HEK293T (cell line): ENCODE measurements at regions not wholly inside any gene's neighbourhood (a gene's known extent, or its start where the extent isn't known, plus 50 kb on each side); places are given as distances from the start of the nearest gene placed in this dataset.
"Not testable (repeated sequence)": the region's sequence is repeated elsewhere in the genome, so short reads cannot be mapped to it uniquely, and the experiment has no call there.

Source experiments
- CTCF ChIA-PET: fragments of 350-600 bp; formaldehyde crosslinking; extraction: SDS; loops from one replicate; lab custom pipeline; 2021; ENCODE audit warnings: antibody characterized with exemption, inconsistent platforms; lab: Yijun Ruan, JAX
- POLR2A ChIA-PET: fragments of 350-600 bp; formaldehyde crosslinking; extraction: SDS; loops from one replicate; lab custom pipeline; 2020; ENCODE audit warnings: antibody characterized with exemption, inconsistent platforms; lab: Yijun Ruan, JAX
- DNase-seq: peaks from one replicate; pipeline ENCODE4 v3.0.0; 2012; ENCODE audit warnings: mixed read lengths; ENCODE audit errors: extremely low spot score
- ARNT ChIP-seq: fragments of 450-650 bp; IDR thresholded peaks from 2 replicates; pipeline ENCODE4 v1.6.1; 2017; ENCODE audit warnings: mild to moderate bottlenecking
- BHLHE40 ChIP-seq: fragments of 450-650 bp; IDR thresholded peaks from 2 replicates; pipeline ENCODE4 v1.6.1; 2016; ENCODE audit warnings: mild to moderate bottlenecking, moderate library complexity, borderline replicate concordance
- CTBP1 ChIP-seq: fragments of 450-650 bp; IDR thresholded peaks from 2 replicates; pipeline ENCODE4 v1.6.1; 2016; ENCODE audit warnings: borderline replicate concordance
- ELF4 ChIP-seq: fragments of 450-650 bp; IDR thresholded peaks from 2 replicates; pipeline ENCODE4 v1.6.1; 2017; ENCODE audit warnings: antibody characterized with exemption
- FOXA1 ChIP-seq: fragments of 450-650 bp; IDR thresholded peaks from 2 replicates; pipeline ENCODE4 v1.6.1; 2016; ENCODE audit warnings: mild to moderate bottlenecking
- FOXK2 ChIP-seq: fragments of 450-650 bp; IDR thresholded peaks from 2 replicates; pipeline ENCODE4 v1.6.1; 2016; ENCODE audit warnings: mild to moderate bottlenecking
- FOXM1 ChIP-seq: fragments of 450-650 bp; IDR thresholded peaks from 2 replicates; pipeline ENCODE4 v1.6.1; 2017; ENCODE audit warnings: mild to moderate bottlenecking, borderline replicate concordance
- HDGF ChIP-seq: fragments of 450-650 bp; IDR thresholded peaks from 2 replicates; pipeline ENCODE4 v1.6.1; 2017; ENCODE audit warnings: antibody characterized with exemption, borderline replicate concordance
- L3MBTL2 ChIP-seq: fragments of 450-650 bp; conservative IDR thresholded peaks from 2 replicates; pipeline ENCODE4 v1.6.1; 2016; ENCODE audit warnings: mild to moderate bottlenecking
- LEF1 ChIP-seq: fragments of 450-650 bp; IDR thresholded peaks from 2 replicates; pipeline ENCODE4 v1.6.1; 2017; ENCODE audit warnings: mild to moderate bottlenecking, borderline replicate concordance
- NFRKB ChIP-seq: fragments of 450-650 bp; IDR thresholded peaks from 2 replicates; pipeline ENCODE4 v1.6.1; 2016; ENCODE audit warnings: mild to moderate bottlenecking, moderate library complexity
- PKNOX1 ChIP-seq: fragments of 450-650 bp; IDR thresholded peaks from 2 replicates; pipeline ENCODE4 v1.6.1; 2016
- SP1 ChIP-seq: fragments of 450-650 bp; IDR thresholded peaks from 2 replicates; pipeline ENCODE4 v1.6.1; 2017
- SUZ12 ChIP-seq: fragments of 450-650 bp; IDR thresholded peaks from 2 replicates; pipeline ENCODE4 v1.6.1; 2016; ENCODE audit warnings: mild to moderate bottlenecking
- TARDBP ChIP-seq: fragments of 450-650 bp; IDR thresholded peaks from 2 replicates; pipeline ENCODE4 v1.6.1; 2016
- ZNF384 ChIP-seq: fragments of 450-650 bp; IDR thresholded peaks from 2 replicates; pipeline ENCODE4 v1.6.1; 2016

GRCh38 chr9:26129217-26129616, 451.0 kb upstream of the TUSC1 start:
- CTCF ChIA-PET = no interaction called here
- TF ChIP-seq ZNF384 = no peak
- TF ChIP-seq SUZ12 = no peak
- no peak for TF ChIP-seq L3MBTL2
- TF ChIP-seq SP1 = no peak
- TF ChIP-seq ARNT = no peak
- TF ChIP-seq FOXK2 = no peak
- no peak for DNase-seq
- POLR2A ChIA-PET = no interaction called here

- ChIA-PET POLR2A (no interaction called here), CTCF (no interaction called here)
- no peak for DNase-seq
- TF ChIP-seq CTBP1 (no peak), LEF1 (no peak), TARDBP (no peak), ELF4 (no peak)
Observed at GRCh38 chr9:26125693-26126092, 447.4 kb upstream of the TUSC1 start.

DNA sequence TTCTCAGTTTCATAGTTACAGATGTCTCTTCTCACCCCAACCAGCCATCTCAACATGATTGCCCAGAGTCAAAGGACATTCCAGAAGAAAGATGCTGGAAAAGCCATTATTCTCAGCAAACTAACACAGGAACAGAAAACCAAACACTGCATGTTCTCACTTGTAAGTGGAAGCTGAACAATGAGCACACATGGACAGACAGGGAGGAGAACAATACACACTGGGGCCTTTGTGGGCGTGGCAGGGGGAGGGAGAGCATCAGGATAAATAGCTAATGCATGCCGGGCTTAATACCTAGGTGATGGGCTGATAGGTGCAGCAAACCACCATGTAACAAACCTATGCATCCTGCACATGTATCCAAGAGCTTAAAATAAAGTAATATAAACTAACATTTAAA, 437.8 kb upstream of the TUSC1 start:
- POLR2A ChIA-PET, CTCF ChIA-PET, DNase-seq: not testable (repeated sequence)

DNA sequence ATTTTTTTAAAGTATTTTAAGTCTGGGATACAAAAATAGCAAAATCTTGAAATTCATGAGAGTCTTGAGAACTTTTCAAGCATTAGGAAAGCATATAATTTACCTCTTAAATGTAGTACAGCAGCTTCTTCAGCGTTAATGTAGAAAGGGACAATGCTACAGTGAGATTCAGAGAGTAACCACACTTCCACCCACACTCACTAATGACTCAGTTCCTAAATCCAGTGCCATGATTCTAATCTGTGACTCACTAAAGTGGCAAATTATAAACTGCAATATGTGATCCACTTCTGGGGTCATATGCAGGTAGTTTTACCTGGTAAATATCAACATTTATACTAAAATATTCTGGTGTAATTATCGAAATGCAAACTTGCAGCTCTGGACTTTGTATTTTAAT, 434.5 kb upstream of the TUSC1 start:
- no peak for DNase-seq
- TF ChIP-seq LEF1 = no peak
- no peak for TF ChIP-seq ARNT
- TF ChIP-seq SP1 = no peak
- TF ChIP-seq FOXM1 = no peak
- no peak for TF ChIP-seq TARDBP
- TF ChIP-seq BHLHE40 = no peak
- ChIA-PET POLR2A (no interaction called here), CTCF (no interaction called here)

DNA sequence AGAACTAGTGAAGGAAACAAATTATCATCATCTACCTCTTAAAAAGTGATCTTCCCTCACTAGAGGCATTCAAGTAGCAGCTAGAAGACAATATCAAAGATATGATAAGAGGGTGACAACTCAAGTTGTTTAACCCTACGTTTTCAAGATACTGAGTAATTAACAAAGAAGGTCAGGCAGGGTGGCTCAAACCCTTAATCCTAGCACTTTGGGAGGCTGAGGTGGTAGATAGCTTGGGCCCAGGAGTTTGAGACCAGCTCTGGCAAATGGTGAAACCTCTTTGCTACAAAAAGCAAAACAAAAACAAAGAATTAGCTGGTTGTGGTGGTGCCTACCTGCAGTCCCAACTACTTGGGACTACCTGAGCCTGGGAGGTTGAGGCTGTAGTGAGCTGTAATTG, 408.2 kb upstream of the TUSC1 start:
- CTCF ChIA-PET = no interaction called here
- TF ChIP-seq NFRKB (no peak), LEF1 (no peak), TARDBP (no peak), FOXK2 (no peak), L3MBTL2 (no peak), HDGF (no peak), ELF4 (no peak), CTBP1 (no peak), ARNT (no peak), SP1 (no peak), BHLHE40 (no peak), FOXA1 (no peak), SUZ12 (no peak), ZNF384 (no peak), FOXM1 (no peak), PKNOX1 (no peak)
- POLR2A ChIA-PET = no interaction called here
- DNase-seq = no peak

- DNase-seq = no peak
- TF ChIP-seq SUZ12 (no peak), PKNOX1 (no peak), ZNF384 (no peak), LEF1 (no peak), FOXK2 (no peak), FOXM1 (no peak), SP1 (no peak), NFRKB (no peak), L3MBTL2 (no peak), TARDBP (no peak), ARNT (no peak), FOXA1 (no peak), CTBP1 (no peak), HDGF (no peak), BHLHE40 (no peak), ELF4 (no peak)
- CTCF ChIA-PET = no interaction called here
- POLR2A ChIA-PET = no interaction called here
Observed at GRCh38 chr9:26081847-26082246, 403.6 kb upstream of the TUSC1 start.

DNA sequence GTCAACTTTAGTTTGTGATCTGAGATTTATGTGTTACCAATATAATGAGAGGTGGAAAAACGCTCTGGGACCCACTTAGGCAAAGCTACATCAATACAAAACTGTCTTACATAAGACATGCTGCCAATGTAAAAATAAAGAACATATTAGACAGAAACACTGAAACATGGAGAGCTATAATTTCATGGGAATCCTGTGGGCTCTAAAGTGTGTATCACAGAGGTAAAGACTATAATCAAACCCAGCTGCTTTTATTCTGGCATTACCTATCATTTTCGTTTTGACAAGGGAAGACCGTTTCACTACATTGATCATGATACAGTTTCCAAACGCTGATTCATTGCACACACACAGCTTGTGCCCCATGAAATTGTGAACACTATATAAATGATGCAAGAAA, 400.5 kb upstream of the TUSC1 start:
- ChIA-PET CTCF (no interaction called here), POLR2A (no interaction called here)
- no peak for DNase-seq
- TF ChIP-seq TARDBP = no peak
- TF ChIP-seq NFRKB = no peak
- no peak for TF ChIP-seq HDGF
- TF ChIP-seq FOXK2 = no peak
- TF ChIP-seq BHLHE40 = no peak
- TF ChIP-seq ELF4 = no peak
- TF ChIP-seq CTBP1 = no peak
- TF ChIP-seq ARNT = no peak
- no peak for TF ChIP-seq ZNF384
- no peak for TF ChIP-seq SUZ12
- TF ChIP-seq L3MBTL2 = no peak
- no peak for TF ChIP-seq SP1
- no peak for TF ChIP-seq PKNOX1
- no peak for TF ChIP-seq FOXA1
- no peak for TF ChIP-seq FOXM1
- TF ChIP-seq LEF1 = no peak
